Endothelial cell of umbilical vein (primary cell): ENCODE measurements at regions not wholly inside any gene's neighbourhood (a gene's known extent, or its start where the extent isn't known, plus 50 kb on each side); places are given as distances from the start of the nearest gene placed in this dataset.

Source experiments
- BruUV-seq: library from RNA; stranded (reverse); fragments of 400-500 nt; replicated peaks from 2 replicates; lab custom pipeline; 2021; lab: Mats Ljungman, UMichigan
- CTCF ChIA-PET: fragments of 300-600, 350-600 bp; sonication (Branson Sonifier 250); formaldehyde crosslinking; loops from one replicate; lab custom pipeline; 2021; ENCODE audit warnings: antibody characterized with exemption, inconsistent platforms; lab: Charles Lee
- POLR2A ChIA-PET: fragments of 300-600, 350-600 bp; sonication (Branson Sonifier 250); formaldehyde crosslinking; loops from one replicate; lab custom pipeline; 2021; ENCODE audit warnings: antibody characterized with exemption, inconsistent platforms; lab: Charles Lee
- DNase-seq: peaks from one replicate; pipeline ENCODE4 v3.0.0-alpha.2; 2011; ENCODE audit warnings: low read depth, low spot score
- FAIRE-seq: peaks from 2 replicates; lab custom pipeline; 2011; peaks lifted over from hg19 to GRCh38; lab: Jason Lieb, UNC
- H2AFZ ChIP-seq: 2 replicates; pipeline ENCODE4 v1.6.0; 2012; ENCODE audit warnings: low read depth, low read length, control low read depth, inconsistent platforms
- H3K27ac ChIP-seq: 2 replicates; pipeline ENCODE4 v1.5.1; 2011; ENCODE audit warnings: low read depth, mild to moderate bottlenecking, control low read depth, low read length, moderate library complexity; ENCODE audit not compliant: insufficient read depth
- H3K27me3 ChIP-seq, 2 experiments: 2 replicates each; pipeline versions ENCODE4 v1.6.0 to v1.6.1; 2011; ENCODE audit warnings: low read length in 2 of 2, mixed read lengths in 1 of 2; ENCODE audit not compliant: control insufficient read depth in 2 of 2, insufficient read depth in 2 of 2
- H3K36me3 ChIP-seq, 2 experiments: 2 replicates in 1 of 2; 3 replicates in 1 of 2; pipeline ENCODE4 v1.5.1; 2011; ENCODE audit warnings: low read length in 2 of 2, mild to moderate bottlenecking in 1 of 2, moderate library complexity in 1 of 2; ENCODE audit not compliant: control insufficient read depth in 2 of 2, insufficient read depth in 2 of 2; ENCODE audit errors: extremely low read depth in 1 of 2
- H3K4me1 ChIP-seq: 3 replicates; pipeline ENCODE4 v1.5.1; 2011; ENCODE audit warnings: mild to moderate bottlenecking, low read length; ENCODE audit not compliant: control insufficient read depth, insufficient read depth; ENCODE audit errors: extremely low read depth
- H3K4me2 ChIP-seq: 2 replicates; pipeline ENCODE4 v1.6.1; 2011; ENCODE audit warnings: low read length, control low read depth, mixed read lengths; ENCODE audit not compliant: insufficient read depth
- H3K4me3 ChIP-seq, 3 experiments: fragments of 200-600 bp in 1 of 3; sonication (generic), shearing (Covaris generic) in 1 of 3; replicated peaks in 1 of 3; 2 replicates each; pipeline ENCODE4 v1.5.1; 2011 to 2016; ENCODE audit warnings: control low read depth in 3 of 3, low read length in 3 of 3, mild to moderate bottlenecking in 2 of 3, inconsistent platforms in 1 of 3, low read depth in 1 of 3, moderate library complexity in 1 of 3; ENCODE audit not compliant: insufficient read depth in 1 of 3
- H3K79me2 ChIP-seq: 2 replicates; pipeline ENCODE4 v1.6.0; 2012; ENCODE audit warnings: low read length, inconsistent platforms; ENCODE audit not compliant: control insufficient read depth, insufficient read depth
- H3K9ac ChIP-seq: replicated peaks from 2 replicates; pipeline ENCODE3; 2011; ENCODE audit warnings: low read length, control low read depth; ENCODE audit not compliant: insufficient read depth; ENCODE audit errors: extremely low read depth
- H3K9me1 ChIP-seq: replicated peaks from 3 replicates; pipeline ENCODE4 v1.6.0; 2011; ENCODE audit warnings: mild to moderate bottlenecking, low read length; ENCODE audit not compliant: control insufficient read depth, insufficient read depth; ENCODE audit errors: extremely low read depth
- H3K9me3 ChIP-seq: replicated peaks from 2 replicates; pipeline ENCODE4 v1.5.1; 2012; ENCODE audit warnings: low read length, inconsistent platforms; ENCODE audit not compliant: control insufficient read depth, insufficient read depth
- H4K20me1 ChIP-seq: replicated peaks from 2 replicates; pipeline ENCODE3; 2011; ENCODE audit warnings: mild to moderate bottlenecking, low read length; ENCODE audit not compliant: control insufficient read depth, insufficient read depth; ENCODE audit errors: extremely low read depth
- EZH2 ChIP-seq: IDR thresholded peaks from 2 replicates; pipeline ENCODE4 v1.6.1; 2012; ENCODE audit warnings: borderline replicate concordance, low read depth, mild to moderate bottlenecking, moderate library complexity, low read length, inconsistent platforms; ENCODE audit not compliant: severe bottlenecking
- FOS ChIP-seq: IDR thresholded peaks from 2 replicates; pipeline ENCODE4 v1.6.1; 2011; ENCODE audit warnings: mild to moderate bottlenecking, low read length, moderate library complexity, borderline replicate concordance; ENCODE audit not compliant: insufficient read depth
- GATA2 ChIP-seq: IDR thresholded peaks from 2 replicates; pipeline ENCODE4 v1.7.0; 2011; ENCODE audit warnings: low read depth, mild to moderate bottlenecking, moderate library complexity, mixed read lengths, low read length; ENCODE audit not compliant: insufficient read length, insufficient read depth
- JUN ChIP-seq: IDR thresholded peaks from 2 replicates; pipeline ENCODE4 v1.6.1; 2011; ENCODE audit warnings: borderline replicate concordance, low read depth; ENCODE audit not compliant: insufficient read length, insufficient read depth
- MYC ChIP-seq: IDR thresholded peaks from one replicate; pipeline ENCODE4 v1.6.1; 2011; ENCODE audit warnings: mild to moderate bottlenecking, low read depth, low read length
- POLR2A ChIP-seq: IDR thresholded peaks from 2 replicates; pipeline ENCODE4 v1.6.1; 2012; ENCODE audit warnings: low read depth, mild to moderate bottlenecking, control low read depth, low read length
- POLR2AphosphoS5 ChIP-seq: IDR thresholded peaks from 2 replicates; pipeline ENCODE4 v1.6.1; 2012; ENCODE audit warnings: low read depth, mild to moderate bottlenecking, control low read depth, low read length, moderate library complexity; ENCODE audit not compliant: insufficient read depth
- dilution Hi-C: fragments of 300-500 bp; cut with MboI; formaldehyde crosslinking; loops from one replicate; pipeline ENCODE4 v1.15.0; 2019; ENCODE audit warnings: low sequenced_read_pairs; ENCODE audit not compliant: extremely low pct_ligation_motif_present
- intact Hi-C: fragments of 100-400 bp; cut with micrococcal nuclease; formaldehyde crosslinking; loops from one replicate; pipeline ENCODE4 v1.10.0; 2022
- TF ChIP-seq, protein P1 (sequence below), 2 donors: IDR thresholded peaks; 1 replicate in 1 of 2; 2 replicates in 1 of 2; pipeline ENCODE4 v1.5.1; 2011; ENCODE audit warnings: low read length in 2 of 2, mild to moderate bottlenecking in 2 of 2, moderate library complexity in 2 of 2, control low read depth in 1 of 2, inconsistent platforms in 1 of 2, low read depth in 1 of 2; ENCODE audit not compliant: insufficient read depth in 1 of 2; ENCODE audit errors: extremely low read depth in 1 of 2
- TF ChIP-seq, protein P2 (sequence below): IDR thresholded peaks from 2 replicates; pipeline ENCODE4 v1.6.1; 2011; ENCODE audit not compliant: insufficient read depth, insufficient read length

DNA sequence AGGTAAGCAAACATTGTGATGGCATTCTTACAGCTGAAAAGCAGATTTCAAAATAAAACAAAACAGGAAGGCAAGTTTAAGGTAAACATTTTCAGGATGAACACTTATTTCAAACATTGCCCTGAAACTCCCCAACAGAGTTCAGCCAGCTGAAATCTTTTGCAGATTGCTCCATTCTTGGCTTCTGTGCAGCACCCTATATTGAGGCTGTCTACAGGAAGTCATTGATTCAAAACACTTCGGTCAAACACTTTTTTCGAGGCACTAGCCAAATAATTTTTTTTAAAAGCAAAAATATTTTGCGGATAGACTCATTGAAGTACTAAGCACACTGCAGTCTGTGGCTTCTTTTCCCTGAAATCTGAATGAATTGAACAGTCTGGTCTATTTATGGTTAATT is 318.1 kb upstream of the PDE3A start:
- no peaks in the 10 kb centered on the region for H3K4me1 ChIP-seq
- dilution Hi-C loops = no loop called here
- no peaks in the 10 kb centered on the region for H4K20me1 ChIP-seq
- TF ChIP-seq GATA2 = no peak
- TF ChIP-seq, protein P1, sequence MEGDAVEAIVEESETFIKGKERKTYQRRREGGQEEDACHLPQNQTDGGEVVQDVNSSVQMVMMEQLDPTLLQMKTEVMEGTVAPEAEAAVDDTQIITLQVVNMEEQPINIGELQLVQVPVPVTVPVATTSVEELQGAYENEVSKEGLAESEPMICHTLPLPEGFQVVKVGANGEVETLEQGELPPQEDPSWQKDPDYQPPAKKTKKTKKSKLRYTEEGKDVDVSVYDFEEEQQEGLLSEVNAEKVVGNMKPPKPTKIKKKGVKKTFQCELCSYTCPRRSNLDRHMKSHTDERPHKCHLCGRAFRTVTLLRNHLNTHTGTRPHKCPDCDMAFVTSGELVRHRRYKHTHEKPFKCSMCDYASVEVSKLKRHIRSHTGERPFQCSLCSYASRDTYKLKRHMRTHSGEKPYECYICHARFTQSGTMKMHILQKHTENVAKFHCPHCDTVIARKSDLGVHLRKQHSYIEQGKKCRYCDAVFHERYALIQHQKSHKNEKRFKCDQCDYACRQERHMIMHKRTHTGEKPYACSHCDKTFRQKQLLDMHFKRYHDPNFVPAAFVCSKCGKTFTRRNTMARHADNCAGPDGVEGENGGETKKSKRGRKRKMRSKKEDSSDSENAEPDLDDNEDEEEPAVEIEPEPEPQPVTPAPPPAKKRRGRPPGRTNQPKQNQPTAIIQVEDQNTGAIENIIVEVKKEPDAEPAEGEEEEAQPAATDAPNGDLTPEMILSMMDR (IDR thresholded peaks at IDR 0.05; ENCODE audit: extremely low read depth in 1 of 2, insufficient read depth in 1 of 2, low read depth in 1 of 2, low read length in 2 of 2) = no peak
- TF ChIP-seq, protein P2, sequence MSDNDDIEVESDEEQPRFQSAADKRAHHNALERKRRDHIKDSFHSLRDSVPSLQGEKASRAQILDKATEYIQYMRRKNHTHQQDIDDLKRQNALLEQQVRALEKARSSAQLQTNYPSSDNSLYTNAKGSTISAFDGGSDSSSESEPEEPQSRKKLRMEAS = no peak
- TF ChIP-seq JUN = no peak
- no peak for TF ChIP-seq FOS
- TF ChIP-seq POLR2A = no peak
- TF ChIP-seq MYC = no peak
- no peak for TF ChIP-seq POLR2AphosphoS5
- TF ChIP-seq EZH2 = no peak
- peak; percentile 38 for DNase-seq
- no TSS peak for BruUV-seq
- no peak overlapping the region for H3K27ac ChIP-seq
- H3K36me3 ChIP-seq = no peaks in the 10 kb centered on the region
- no peak overlapping the region for H3K4me3 ChIP-seq
- H3K27me3 ChIP-seq = no peaks in the 10 kb centered on the region
- no peak overlapping the region for H3K4me2 ChIP-seq
- no peaks in the 10 kb centered on the region for H3K79me2 ChIP-seq
- H3K9me1 ChIP-seq = no peaks in the 10 kb centered on the region
- no peak for FAIRE-seq
- CTCF ChIA-PET = no interaction called here
- no peaks in the 10 kb centered on the region for H3K9me3 ChIP-seq
- POLR2A ChIA-PET = no interaction called here
- H3K9ac ChIP-seq = no peak overlapping the region
- intact Hi-C loops = no loop called here
- H2AFZ ChIP-seq = no peak overlapping the region
